Keratinocyte (primary cell): ENCODE measurements at regions not wholly inside any gene's neighbourhood (a gene's known extent, or its start where the extent isn't known, plus 50 kb on each side); places are given as distances from the start of the nearest gene placed in this dataset.

ENCODE experiments used
- CTCF ChIP-seq, 3 experiments: IDR thresholded peaks in 1 of 3; conservative IDR thresholded peaks in 1 of 3; optimal IDR thresholded peaks in 1 of 3; 2 replicates in 2 of 3; 3 replicates in 1 of 3; pipeline versions ENCODE3 to v1.5.1; 2011; ENCODE audit warnings: low read length in 3 of 3, mild to moderate bottlenecking in 3 of 3, moderate library complexity in 2 of 3, control low read depth in 1 of 3, inconsistent platforms in 1 of 3; ENCODE audit not compliant: insufficient read depth in 2 of 3; ENCODE audit errors: extremely low read depth in 1 of 3
- EZH2 ChIP-seq: IDR thresholded peaks from one replicate; pipeline ENCODE4 v1.6.1; 2012; ENCODE audit warnings: inconsistent platforms, mild to moderate bottlenecking, low read length, moderate library complexity

- no peak for TF ChIP-seq CTCF (optimal IDR thresholded peaks at IDR 0.05 in 1 of 3, IDR thresholded peaks at IDR 0.05 in 1 of 3, conservative IDR thresholded peaks at IDR 0.05 in 1 of 3; ENCODE audit: extremely low read depth in 1 of 3, insufficient read depth in 2 of 3, low read length in 3 of 3)
- TF ChIP-seq EZH2, result no peak
Measured at GRCh38 chr6:139565591-139565990, 191.1 kb upstream of the CITED2 start.
